ENCODE measurements at regions not wholly inside any gene's neighbourhood (a gene's known extent, or its start where the extent isn't known, plus 50 kb on each side); places are given as distances from the start of the nearest gene placed in this dataset.

DNA sequence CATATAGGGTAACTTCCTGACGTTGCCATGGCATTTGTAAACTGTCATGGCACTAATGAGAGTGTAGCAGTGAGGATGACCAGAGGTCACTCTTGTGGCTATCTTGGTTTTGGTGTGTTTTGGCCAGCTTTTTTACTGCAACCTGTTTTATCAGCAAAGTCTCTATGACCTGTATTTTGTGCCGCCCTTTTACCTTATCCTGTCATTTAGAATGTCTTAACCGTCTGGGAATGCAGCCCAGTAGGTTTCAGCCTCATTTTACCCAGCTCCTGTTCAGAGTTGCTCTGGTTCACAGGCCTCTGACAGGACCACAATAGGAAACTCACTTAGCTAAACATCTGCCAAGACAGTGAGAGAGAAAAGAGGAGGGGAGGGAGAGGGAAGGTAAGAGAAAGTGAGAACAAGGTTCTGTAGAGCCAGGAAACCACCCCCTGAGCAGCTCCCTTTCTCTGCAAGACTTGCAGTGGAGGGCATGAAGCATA, 64.8 kb upstream of the PLEKHG3 start:
- Histone ChIP-seq H3K9me3 (no peaks in the 10 kb centered on the region), H3K36me3 (no peaks in the 10 kb centered on the region), H3K27ac (no peak overlapping the region), H3K27me3 (peaks cover 4% of the 10 kb centered on the region), H3K4me3 (ENCODE audit: low read depth in 1 of 2, low read length in 1 of 2) (no peak overlapping the region), H3K4me1 (ENCODE audit: control insufficient read depth in 1 of 2, insufficient read depth in 1 of 2, low read depth in 1 of 2, low read length in 1 of 2) (no peaks in the 10 kb centered on the region)
- TF ChIP-seq, protein P1, sequence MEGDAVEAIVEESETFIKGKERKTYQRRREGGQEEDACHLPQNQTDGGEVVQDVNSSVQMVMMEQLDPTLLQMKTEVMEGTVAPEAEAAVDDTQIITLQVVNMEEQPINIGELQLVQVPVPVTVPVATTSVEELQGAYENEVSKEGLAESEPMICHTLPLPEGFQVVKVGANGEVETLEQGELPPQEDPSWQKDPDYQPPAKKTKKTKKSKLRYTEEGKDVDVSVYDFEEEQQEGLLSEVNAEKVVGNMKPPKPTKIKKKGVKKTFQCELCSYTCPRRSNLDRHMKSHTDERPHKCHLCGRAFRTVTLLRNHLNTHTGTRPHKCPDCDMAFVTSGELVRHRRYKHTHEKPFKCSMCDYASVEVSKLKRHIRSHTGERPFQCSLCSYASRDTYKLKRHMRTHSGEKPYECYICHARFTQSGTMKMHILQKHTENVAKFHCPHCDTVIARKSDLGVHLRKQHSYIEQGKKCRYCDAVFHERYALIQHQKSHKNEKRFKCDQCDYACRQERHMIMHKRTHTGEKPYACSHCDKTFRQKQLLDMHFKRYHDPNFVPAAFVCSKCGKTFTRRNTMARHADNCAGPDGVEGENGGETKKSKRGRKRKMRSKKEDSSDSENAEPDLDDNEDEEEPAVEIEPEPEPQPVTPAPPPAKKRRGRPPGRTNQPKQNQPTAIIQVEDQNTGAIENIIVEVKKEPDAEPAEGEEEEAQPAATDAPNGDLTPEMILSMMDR (IDR thresholded peaks at IDR 0.05), result no peak

DNA sequence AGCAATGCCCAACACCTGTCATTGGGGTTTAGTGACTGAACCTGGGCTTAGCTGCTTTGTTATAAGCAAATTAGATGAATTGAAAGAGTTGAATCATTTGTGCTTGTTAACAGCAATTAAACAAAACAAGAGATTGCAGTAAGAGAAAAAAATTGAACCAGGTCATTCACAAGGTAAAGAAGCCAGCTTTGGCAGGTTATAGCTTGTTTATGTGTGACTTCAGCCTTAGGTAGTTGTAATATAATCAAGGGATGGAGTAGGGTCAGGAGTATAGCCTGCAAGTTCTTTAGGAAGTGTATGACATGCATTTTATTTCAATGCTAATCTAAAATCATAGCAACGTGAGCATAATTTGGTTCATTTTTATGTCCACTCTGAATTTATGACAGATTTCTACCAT, 63.4 kb upstream of the PLEKHG3 start:
- TF ChIP-seq, protein P1 (IDR thresholded peaks at IDR 0.05), result no peak
- no peaks in the 10 kb centered on the region for H3K4me1 ChIP-seq (ENCODE audit: control insufficient read depth in 1 of 2, insufficient read depth in 1 of 2, low read depth in 1 of 2, low read length in 1 of 2)
- H3K27me3 ChIP-seq, result peaks cover 4% of the 10 kb centered on the region
- no peak overlapping the region for H3K27ac ChIP-seq
- H3K36me3 ChIP-seq, result no peaks in the 10 kb centered on the region
- no peak overlapping the region for H3K4me3 ChIP-seq (ENCODE audit: low read depth in 1 of 2, low read length in 1 of 2)
- no peaks in the 10 kb centered on the region for H3K9me3 ChIP-seq

DNA sequence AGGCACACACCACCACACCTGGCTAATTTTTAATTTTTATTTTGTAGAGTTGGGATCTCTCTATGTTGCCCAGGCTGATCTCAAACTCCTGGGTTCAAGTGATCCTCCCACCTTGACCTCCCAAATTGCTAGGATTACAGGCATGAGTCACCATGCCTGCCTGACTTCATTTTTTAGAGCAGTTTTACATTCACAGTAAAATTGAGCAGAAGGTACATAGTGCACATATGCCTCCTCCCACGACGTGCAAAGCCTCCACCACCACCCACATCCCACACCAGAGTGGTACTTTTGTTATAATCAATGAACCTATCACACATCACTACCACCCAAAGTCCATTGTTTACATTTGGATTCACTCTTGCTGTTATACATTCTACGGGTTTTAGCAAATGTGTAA, 62.5 kb upstream of the PLEKHG3 start:
- no peaks in the 10 kb centered on the region for H3K9me3 ChIP-seq
- no peaks in the 10 kb centered on the region for H3K4me1 ChIP-seq (ENCODE audit: control insufficient read depth in 1 of 2, insufficient read depth in 1 of 2, low read depth in 1 of 2, low read length in 1 of 2)
- peaks cover 4% of the 10 kb centered on the region for H3K27me3 ChIP-seq
- TF ChIP-seq, protein P1 (IDR thresholded peaks at IDR 0.05), result no peak
- H3K4me3 ChIP-seq (ENCODE audit: low read depth in 1 of 2, low read length in 1 of 2), result no peak overlapping the region
- H3K36me3 ChIP-seq, result no peaks in the 10 kb centered on the region
- H3K27ac ChIP-seq, result no peak overlapping the region

DNA sequence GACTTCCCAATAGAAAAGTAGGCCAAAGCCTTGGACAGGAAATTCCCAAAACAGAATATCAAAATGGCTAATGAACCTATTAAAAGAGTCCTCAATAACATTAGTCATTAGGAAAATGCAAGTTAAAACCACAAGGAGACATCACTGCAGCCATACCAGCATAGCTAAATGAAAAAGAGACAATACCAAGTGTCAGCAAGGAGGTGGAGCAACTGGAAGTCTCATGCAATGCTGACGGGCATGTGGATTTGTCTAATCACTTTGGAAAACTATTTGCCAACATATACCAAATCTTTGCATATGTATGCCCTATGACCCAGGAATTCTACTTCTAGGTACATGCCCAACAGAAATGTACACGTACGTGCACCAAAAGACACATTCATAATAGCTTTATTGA, 60.5 kb upstream of the PLEKHG3 start:
- no peaks in the 10 kb centered on the region for H3K4me1 ChIP-seq (ENCODE audit: control insufficient read depth in 1 of 2, insufficient read depth in 1 of 2, low read depth in 1 of 2, low read length in 1 of 2)
- peaks cover 4% of the 10 kb centered on the region for H3K27me3 ChIP-seq
- H3K9me3 ChIP-seq, result no peaks in the 10 kb centered on the region
- no peak overlapping the region for H3K4me3 ChIP-seq (ENCODE audit: low read depth in 1 of 2, low read length in 1 of 2)
- H3K36me3 ChIP-seq, result no peaks in the 10 kb centered on the region
- TF ChIP-seq, protein P1 (IDR thresholded peaks at IDR 0.05), result no peak
- H3K27ac ChIP-seq, result no peak overlapping the region

DNA sequence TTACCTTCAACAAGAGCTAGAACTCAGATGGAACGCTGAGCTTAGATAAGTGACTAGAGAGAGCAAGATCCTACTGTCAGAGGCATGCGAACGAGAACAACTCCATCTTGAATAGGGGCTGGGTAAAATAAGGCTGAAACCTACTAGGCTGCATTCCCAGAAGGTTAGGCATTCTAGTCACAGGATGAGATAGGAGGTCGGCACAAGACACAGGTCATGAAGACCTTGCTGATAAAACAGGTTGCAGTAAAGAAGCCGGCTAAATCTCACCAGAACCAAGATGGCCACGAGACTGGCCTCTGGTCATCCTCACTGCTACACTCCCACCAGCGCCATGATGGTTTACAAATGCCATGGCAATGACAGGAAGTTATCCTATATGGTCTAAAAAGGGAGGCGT, 59.6 kb upstream of the PLEKHG3 start:
- Histone ChIP-seq H3K4me3 (ENCODE audit: low read depth in 1 of 2, low read length in 1 of 2) (no peak overlapping the region), H3K27ac (no peak overlapping the region), H3K9me3 (no peaks in the 10 kb centered on the region), H3K4me1 (ENCODE audit: control insufficient read depth in 1 of 2, insufficient read depth in 1 of 2, low read depth in 1 of 2, low read length in 1 of 2) (peaks cover 0 to 4% of the 10 kb centered on the region in 2 experiments), H3K36me3 (no peaks in the 10 kb centered on the region), H3K27me3 (peaks cover 4% of the 10 kb centered on the region)
- TF ChIP-seq, protein P1 (IDR thresholded peaks at IDR 0.05), result no peak
